Cardiac muscle cell (in vitro differentiated cells and primary cell): ENCODE measurements at regions not wholly inside any gene's neighbourhood (a gene's known extent, or its start where the extent isn't known, plus 50 kb on each side); places are given as distances from the start of the nearest gene placed in this dataset.

Experiments used
- DNase-seq, 2 donors: peaks; one replicate each; pipeline versions ENCODE4 v3.0.0 to v3.0.0-alpha.2; 2010 to 2017; ENCODE audit warnings: low read depth in 1 of 2, low spot score in 1 of 2
- H3K27ac ChIP-seq: fragments of 200-600 bp; sonication (generic); 2 replicates; pipeline ENCODE4 v1.5.1; 2016
- H3K27me3 ChIP-seq: fragments of 200-600 bp; sonication (generic); 2 replicates; pipeline ENCODE4 v1.6.0; 2016; ENCODE audit warnings: control low read depth
- H3K36me3 ChIP-seq: fragments of 200-600 bp; sonication (generic); 2 replicates; pipeline ENCODE4 v1.5.1; 2016; ENCODE audit warnings: control low read depth
- H3K4me1 ChIP-seq: fragments of 200-600 bp; sonication (generic); 2 replicates; pipeline ENCODE4 v1.8.1; 2017; ENCODE audit warnings: low read depth, mild to moderate bottlenecking, mixed run types
- H3K4me3 ChIP-seq: fragments of 200-600 bp; sonication (generic); 2 replicates; pipeline ENCODE4 v1.5.1; 2016; ENCODE audit warnings: mild to moderate bottlenecking
- H3K9me3 ChIP-seq: fragments of 200-600 bp; sonication (generic); 2 replicates; pipeline ENCODE4 v1.5.1; 2017; ENCODE audit warnings: low read depth, mild to moderate bottlenecking, control low read depth
- CTCF ChIP-seq: IDR thresholded peaks from 2 replicates; pipeline ENCODE4 v1.5.1; 2012; ENCODE audit warnings: low read depth, mild to moderate bottlenecking, low read length

- H3K4me1 ChIP-seq = no peaks in the 10 kb centered on the region
Observed at GRCh38 chr9:118295413-118295812, 591.2 kb downstream of the TLR4 start.

GRCh38 chr9:118302721-118303120 lies 598.5 kb downstream of the TLR4 start:
- no peak for TF ChIP-seq CTCF
- Histone ChIP-seq H3K4me1 (no peaks in the 10 kb centered on the region), H3K9me3 (no peaks in the 10 kb centered on the region), H3K4me3 (no peak overlapping the region), H3K27ac (no peak overlapping the region), H3K27me3 (no peaks in the 10 kb centered on the region), H3K36me3 (no peaks in the 10 kb centered on the region)
- no peak for DNase-seq

More at GRCh38 chr9:118295413-118295812, 591.2 kb downstream of the TLR4 start:
- no peak overlapping the region for H3K4me3 ChIP-seq
- no peaks in the 10 kb centered on the region for H3K27me3 ChIP-seq
- DNase-seq = no peak
- H3K27ac ChIP-seq = no peak overlapping the region
- no peaks in the 10 kb centered on the region for H3K36me3 ChIP-seq
- H3K9me3 ChIP-seq = no peaks in the 10 kb centered on the region
- no peak for TF ChIP-seq CTCF

- H3K27ac ChIP-seq = no peak overlapping the region
- H3K27me3 ChIP-seq = no peaks in the 10 kb centered on the region
- H3K4me1 ChIP-seq = no peaks in the 10 kb centered on the region
- H3K9me3 ChIP-seq = no peaks in the 10 kb centered on the region
- no peaks in the 10 kb centered on the region for H3K36me3 ChIP-seq
- H3K4me3 ChIP-seq = no peak overlapping the region
- DNase-seq = no peak
- TF ChIP-seq CTCF = no peak
Observed at GRCh38 chr9:118303216-118303615, 599.0 kb downstream of the TLR4 start.

- no peak for TF ChIP-seq CTCF
- no peak overlapping the region for H3K27ac ChIP-seq
- no peaks in the 10 kb centered on the region for H3K4me1 ChIP-seq
- no peak for DNase-seq
- no peak overlapping the region for H3K4me3 ChIP-seq
- no peaks in the 10 kb centered on the region for H3K36me3 ChIP-seq
- no peaks in the 10 kb centered on the region for H3K27me3 ChIP-seq
- no peaks in the 10 kb centered on the region for H3K9me3 ChIP-seq
Observed at GRCh38 chr9:118305331-118305730, 601.1 kb downstream of the TLR4 start.

- no peaks in the 10 kb centered on the region for H3K9me3 ChIP-seq
- H3K36me3 ChIP-seq = no peaks in the 10 kb centered on the region
- DNase-seq = no peak
- no peaks in the 10 kb centered on the region for H3K27me3 ChIP-seq
- H3K4me3 ChIP-seq = no peak overlapping the region
- no peak for TF ChIP-seq CTCF
- no peak overlapping the region for H3K27ac ChIP-seq
- no peaks in the 10 kb centered on the region for H3K4me1 ChIP-seq
Observed at GRCh38 chr9:118306801-118307200, 602.6 kb downstream of the TLR4 start.

GRCh38 chr9:118313965-118314364 lies 609.8 kb downstream of the TLR4 start:
- TF ChIP-seq CTCF = no peak
- Histone ChIP-seq H3K27me3 (no peaks in the 10 kb centered on the region), H3K4me1 (no peaks in the 10 kb centered on the region), H3K36me3 (no peaks in the 10 kb centered on the region), H3K27ac (no peak overlapping the region), H3K9me3 (no peaks in the 10 kb centered on the region), H3K4me3 (no peak overlapping the region)
- no peak for DNase-seq
